Keratinocyte (primary cell): ENCODE measurements at regions not wholly inside any gene's neighbourhood (a gene's known extent, or its start where the extent isn't known, plus 50 kb on each side); places are given as distances from the start of the nearest gene placed in this dataset.

ENCODE experiments used
- DNase-seq: peaks from one replicate; pipeline ENCODE4 v3.0.0-alpha.2; 2011; ENCODE audit warnings: low read depth, missing footprints, low spot score
- FAIRE-seq: peaks from 2 replicates; lab custom pipeline; 2011; peaks lifted over from hg19 to GRCh38; lab: Jason Lieb, UNC
- H2AFZ ChIP-seq: 2 replicates; pipeline ENCODE4 v1.6.0; 2012; ENCODE audit warnings: low read length, control low read depth, inconsistent platforms; ENCODE audit not compliant: control insufficient read depth
- H3K27ac ChIP-seq: 2 replicates; pipeline ENCODE4 v1.5.1; 2011; ENCODE audit warnings: low read length; ENCODE audit not compliant: control insufficient read depth, insufficient read depth
- H3K27me3 ChIP-seq: 3 replicates; pipeline ENCODE4 v1.6.0; 2011; ENCODE audit warnings: low read length; ENCODE audit not compliant: control insufficient read depth, insufficient read depth; ENCODE audit errors: extremely low read depth
- H3K36me3 ChIP-seq, 2 experiments: 2 replicates in 1 of 2; 3 replicates in 1 of 2; pipeline ENCODE4 v1.5.1; 2011; ENCODE audit warnings: low read length in 2 of 2, mild to moderate bottlenecking in 1 of 2; ENCODE audit not compliant: control insufficient read depth in 2 of 2, insufficient read depth in 2 of 2; ENCODE audit errors: extremely low read depth in 1 of 2
- H3K4me1 ChIP-seq: 3 replicates; pipeline ENCODE4 v1.5.1; 2011; ENCODE audit warnings: low read length; ENCODE audit not compliant: control insufficient read depth, insufficient read depth; ENCODE audit errors: extremely low read depth
- H3K4me2 ChIP-seq: 3 replicates; pipeline ENCODE4 v1.6.0; 2011; ENCODE audit warnings: low read depth, low read length; ENCODE audit not compliant: control insufficient read depth, insufficient read depth; ENCODE audit errors: extremely low read depth
- H3K4me3 ChIP-seq, 3 experiments: fragments of 200-600 bp in 1 of 3; sonication (generic) in 1 of 3; 2 replicates in 2 of 3; 3 replicates in 1 of 3; pipeline ENCODE4 v1.5.1; 2011 to 2016; ENCODE audit warnings: low read length in 3 of 3, mild to moderate bottlenecking in 3 of 3, control low read depth in 2 of 3, inconsistent platforms in 1 of 3, low read depth in 1 of 3, mixed read lengths in 1 of 3, mixed run types in 1 of 3, moderate library complexity in 1 of 3; ENCODE audit not compliant: control insufficient read depth in 2 of 3, insufficient read depth in 2 of 3; ENCODE audit errors: extremely low read depth in 1 of 3
- H3K79me2 ChIP-seq: 2 replicates; pipeline ENCODE4 v1.6.0; 2012; ENCODE audit warnings: low read length; ENCODE audit not compliant: control insufficient read depth, insufficient read depth
- H3K9ac ChIP-seq: 3 replicates; pipeline ENCODE4 v1.6.0; 2011; ENCODE audit warnings: low read length; ENCODE audit not compliant: control insufficient read depth, insufficient read depth; ENCODE audit errors: extremely low read depth
- H3K9me1 ChIP-seq: 3 replicates; pipeline ENCODE4 v1.6.0; 2011; ENCODE audit warnings: low read length; ENCODE audit not compliant: control insufficient read depth, insufficient read depth; ENCODE audit errors: extremely low read depth
- H3K9me3 ChIP-seq: 2 replicates; pipeline ENCODE4 v1.5.1; 2012; ENCODE audit warnings: low read depth, low read length; ENCODE audit not compliant: control insufficient read depth
- H4K20me1 ChIP-seq: 3 replicates; pipeline ENCODE4 v1.6.0; 2011; ENCODE audit warnings: low read length; ENCODE audit not compliant: control insufficient read depth, insufficient read depth; ENCODE audit errors: extremely low read depth
- CTCF ChIP-seq, 3 experiments: IDR thresholded peaks in 1 of 3; conservative IDR thresholded peaks in 1 of 3; optimal IDR thresholded peaks in 1 of 3; 2 replicates in 2 of 3; 3 replicates in 1 of 3; pipeline versions ENCODE3 to v1.5.1; 2011; ENCODE audit warnings: low read length in 3 of 3, mild to moderate bottlenecking in 3 of 3, moderate library complexity in 2 of 3, control low read depth in 1 of 3, inconsistent platforms in 1 of 3; ENCODE audit not compliant: insufficient read depth in 2 of 3; ENCODE audit errors: extremely low read depth in 1 of 3
- EZH2 ChIP-seq: IDR thresholded peaks from one replicate; pipeline ENCODE4 v1.6.1; 2012; ENCODE audit warnings: inconsistent platforms, mild to moderate bottlenecking, low read length, moderate library complexity
- dilution Hi-C: fragments of 300-500 bp; cut with MboI; formaldehyde crosslinking; loops from one replicate; pipeline ENCODE4 v1.7.0; 2020; ENCODE audit warnings: low sequenced_read_pairs; ENCODE audit not compliant: extremely low pct_ligation_motif_present

GRCh38 chr13:84097148-84097547 is 214.9 kb upstream of the SLITRK1 start:
- Histone ChIP-seq H3K4me2 (no peak overlapping the region), H3K27ac (no peak overlapping the region), H3K4me3 (no peak overlapping the region), H3K4me1 (no peaks in the 10 kb centered on the region), H3K27me3 (no peaks in the 10 kb centered on the region), H3K79me2 (no peaks in the 10 kb centered on the region), H3K36me3 (no peaks in the 10 kb centered on the region), H4K20me1 (no peaks in the 10 kb centered on the region), H3K9ac (no peak overlapping the region), H3K9me1 (no peaks in the 10 kb centered on the region), H2AFZ (no peak overlapping the region), H3K9me3 (no peaks in the 10 kb centered on the region)
- no peak for TF ChIP-seq CTCF (optimal IDR thresholded peaks at IDR 0.05 in 1 of 3, IDR thresholded peaks at IDR 0.05 in 1 of 3, conservative IDR thresholded peaks at IDR 0.05 in 1 of 3; ENCODE audit: extremely low read depth in 1 of 3, insufficient read depth in 2 of 3, low read length in 3 of 3)
- TF ChIP-seq EZH2: no peak
- no peak for DNase-seq
- no peak for FAIRE-seq
- dilution Hi-C loops: no loop called here

GRCh38 chr13:84096216-84096615 is 213.9 kb upstream of the SLITRK1 start:
- no peak overlapping the region for H3K4me2 ChIP-seq
- H3K4me1 ChIP-seq: no peaks in the 10 kb centered on the region
- no peak for TF ChIP-seq EZH2
- TF ChIP-seq CTCF (optimal IDR thresholded peaks at IDR 0.05 in 1 of 3, IDR thresholded peaks at IDR 0.05 in 1 of 3, conservative IDR thresholded peaks at IDR 0.05 in 1 of 3; ENCODE audit: extremely low read depth in 1 of 3, insufficient read depth in 2 of 3, low read length in 3 of 3): no peak
- FAIRE-seq: no peak
- H3K9me3 ChIP-seq: no peaks in the 10 kb centered on the region
- H3K9me1 ChIP-seq: no peaks in the 10 kb centered on the region
- no peaks in the 10 kb centered on the region for H3K79me2 ChIP-seq
- no peaks in the 10 kb centered on the region for H3K36me3 ChIP-seq
- dilution Hi-C loops: no loop called here
- no peaks in the 10 kb centered on the region for H4K20me1 ChIP-seq
- no peak overlapping the region for H3K4me3 ChIP-seq
- DNase-seq: no peak
- H3K27me3 ChIP-seq: no peaks in the 10 kb centered on the region
- no peak overlapping the region for H3K27ac ChIP-seq
- no peak overlapping the region for H3K9ac ChIP-seq
- no peak overlapping the region for H2AFZ ChIP-seq
